COR-L47 (cell line): ENCODE measurements at regions not wholly inside any gene's neighbourhood (a gene's known extent, or its start where the extent isn't known, plus 50 kb on each side); places are given as distances from the start of the nearest gene placed in this dataset.

Experiments used
- DNase-seq: peaks from one replicate; lab custom pipeline; 2025; lab: John Stamatoyannopoulos, UW

- no peak for DNase-seq
Observed at GRCh38 chr2:39537150-39537549, 100.1 kb upstream of the MAP4K3 start.

- DNase-seq, result no peak
Observed at GRCh38 chr2:39538718-39539117, 101.6 kb upstream of the MAP4K3 start.

GRCh38 chr2:39540414-39540813 is 103.3 kb upstream of the MAP4K3 start:
- DNase-seq, result no peak

- no peak for DNase-seq
Observed at GRCh38 chr2:39541011-39541930, 104.2 kb upstream of the MAP4K3 start.

DNA sequence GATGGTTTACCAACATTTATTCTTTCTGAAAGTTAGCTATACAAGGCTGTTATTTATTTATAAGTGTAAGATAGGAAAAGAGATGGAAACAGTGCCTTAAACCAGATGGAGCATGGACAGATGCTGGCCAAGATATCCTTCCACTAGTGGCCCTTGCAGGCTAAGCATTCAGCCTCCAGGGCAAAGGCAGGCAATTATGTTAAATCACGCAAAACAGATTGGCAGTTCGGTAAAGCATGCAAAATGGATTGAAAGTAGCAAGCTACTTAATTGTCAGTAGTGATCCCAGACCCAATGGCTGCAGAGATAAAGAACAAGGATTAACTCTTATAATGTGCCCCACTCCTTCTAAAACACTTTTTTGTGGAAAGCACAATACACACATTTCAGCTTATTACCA is 105.4 kb upstream of the MAP4K3 start:
- no peak for DNase-seq

- no peak for DNase-seq
Observed at GRCh38 chr2:39545957-39546356, 108.9 kb upstream of the MAP4K3 start.

DNA sequence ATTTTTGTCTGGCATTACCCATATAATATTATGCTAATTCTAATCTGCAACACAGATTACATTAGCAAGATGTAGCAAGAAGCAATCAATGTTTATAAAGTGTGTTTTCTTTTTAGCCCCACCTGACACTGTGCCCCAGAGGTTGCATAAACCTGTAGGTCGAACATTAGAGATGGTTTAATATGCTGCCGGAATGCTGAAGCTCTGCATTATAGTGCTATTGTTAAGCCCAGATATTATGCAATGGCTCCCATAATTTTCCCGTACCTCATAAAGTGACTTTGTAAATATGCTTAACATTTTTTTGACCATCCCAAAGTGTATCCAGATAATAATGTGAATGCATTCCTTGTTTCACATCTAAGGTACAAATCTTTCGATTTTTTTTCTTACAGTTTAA is 109.3 kb upstream of the MAP4K3 start:
- DNase-seq, result no peak

- no peak for DNase-seq
Observed at GRCh38 chr2:39546937-39547336, 109.9 kb upstream of the MAP4K3 start.

DNA sequence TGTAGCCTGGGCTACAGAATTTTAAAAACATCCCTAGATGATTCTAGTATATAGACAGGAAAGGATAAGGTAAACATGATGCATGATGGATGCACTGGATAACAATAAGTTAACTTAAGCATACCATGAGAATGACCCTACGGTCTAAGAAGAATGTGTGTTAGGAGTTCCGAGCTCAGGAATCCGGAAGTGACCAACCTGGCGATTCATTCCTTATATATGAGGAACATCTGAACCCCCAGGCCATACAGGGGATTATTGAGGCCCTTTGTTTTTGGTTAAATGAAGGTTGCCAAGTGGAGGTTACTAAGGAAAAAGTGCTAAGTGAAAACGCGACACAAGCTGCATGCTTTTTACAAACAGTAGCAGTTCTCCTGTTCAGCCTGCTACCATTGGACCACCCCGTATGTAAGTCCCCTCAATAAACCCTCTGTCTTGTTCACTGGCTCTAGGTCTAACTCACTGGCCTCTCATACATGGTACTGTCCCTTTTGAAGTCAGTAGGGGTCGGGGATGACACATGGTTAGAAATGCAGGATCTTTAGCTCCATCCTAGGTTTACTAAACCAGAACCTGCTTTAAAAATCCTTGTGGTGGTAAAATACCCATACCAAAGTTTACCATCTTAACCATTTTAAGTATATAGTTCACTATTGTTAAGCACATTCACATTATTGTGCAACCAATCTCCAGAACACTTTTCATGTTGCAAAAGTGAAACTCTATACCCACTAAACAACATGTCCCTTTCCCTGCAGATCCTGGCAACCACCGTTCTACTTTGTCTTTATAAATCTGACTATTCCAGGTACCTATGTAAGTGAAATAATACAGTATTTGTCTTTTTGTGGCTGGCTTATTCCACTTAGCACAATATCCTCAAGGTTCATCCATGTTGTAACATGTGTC is 111.0 kb upstream of the MAP4K3 start:
- DNase-seq, result no peak

GRCh38 chr2:39549000-39549399 is 111.9 kb upstream of the MAP4K3 start:
- no peak for DNase-seq

DNA sequence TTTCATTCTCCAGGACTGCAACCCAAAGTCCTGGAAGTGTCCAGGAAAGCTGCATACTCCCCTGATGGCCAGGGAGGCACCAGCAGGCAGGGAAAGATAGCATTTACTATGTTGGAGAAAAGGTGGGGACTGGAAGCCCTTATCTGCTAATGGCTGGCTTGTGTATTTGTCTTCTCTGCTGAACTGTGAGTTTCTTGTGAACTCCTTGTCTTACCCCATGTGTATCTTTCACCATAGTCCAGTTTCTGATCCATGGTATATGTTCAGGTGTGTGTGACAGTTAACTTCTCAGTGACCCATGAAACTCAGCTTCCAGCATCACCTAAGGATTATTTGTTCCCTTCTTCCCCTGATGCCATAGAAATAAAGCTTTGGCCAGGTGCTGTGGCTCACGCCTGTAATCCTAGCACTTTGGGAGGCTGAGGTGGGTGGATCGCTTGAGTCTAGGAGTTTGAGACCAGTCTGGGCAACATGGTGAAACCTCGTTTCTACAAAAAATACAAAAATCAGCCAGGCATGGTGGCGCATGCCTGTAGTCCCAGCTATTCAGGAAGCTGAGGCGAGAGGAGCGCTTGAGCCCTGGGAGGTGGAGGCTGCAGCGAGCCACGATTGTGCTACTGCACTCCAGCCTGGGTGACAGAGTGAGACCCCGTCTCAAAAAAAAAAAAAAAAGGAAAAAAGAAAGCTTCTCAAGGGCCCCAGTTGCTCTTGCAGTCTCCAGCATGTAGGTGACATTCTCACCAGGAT is 112.8 kb upstream of the MAP4K3 start:
- no peak for DNase-seq

GRCh38 chr2:39550701-39551285 is 113.7 kb upstream of the MAP4K3 start:
- no peak for DNase-seq

- DNase-seq, result no peak
Observed at GRCh38 chr2:39558906-39559305, 106.8 kb upstream of the TMEM178A start.

DNA sequence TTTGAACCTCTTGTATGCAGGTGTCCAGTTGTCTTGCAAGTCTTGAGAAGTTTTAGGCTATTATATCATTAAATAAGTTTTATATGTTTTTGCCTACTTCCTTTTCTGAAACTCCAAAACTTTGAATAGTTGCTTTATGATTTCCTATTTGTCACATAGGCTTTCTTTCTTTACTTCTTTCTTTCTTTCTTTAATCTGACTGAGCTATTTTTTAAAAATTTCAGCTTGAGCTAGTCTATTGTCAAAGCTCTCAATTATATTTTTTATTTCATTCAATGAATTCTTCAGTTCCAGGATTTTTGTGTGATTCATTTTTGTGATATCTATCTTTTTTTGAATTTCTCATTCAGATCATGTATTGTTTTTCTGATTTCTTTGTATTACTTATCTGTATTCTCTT is 102.1 kb upstream of the TMEM178A start:
- DNase-seq, result no peak

GRCh38 chr2:39567507-39567906 is 98.2 kb upstream of the TMEM178A start:
- DNase-seq, result no peak

- no peak for DNase-seq
Observed at GRCh38 chr2:39568116-39568515, 97.6 kb upstream of the TMEM178A start.

- DNase-seq, result no peak
Observed at GRCh38 chr2:39568561-39569006, 97.1 kb upstream of the TMEM178A start.

DNA sequence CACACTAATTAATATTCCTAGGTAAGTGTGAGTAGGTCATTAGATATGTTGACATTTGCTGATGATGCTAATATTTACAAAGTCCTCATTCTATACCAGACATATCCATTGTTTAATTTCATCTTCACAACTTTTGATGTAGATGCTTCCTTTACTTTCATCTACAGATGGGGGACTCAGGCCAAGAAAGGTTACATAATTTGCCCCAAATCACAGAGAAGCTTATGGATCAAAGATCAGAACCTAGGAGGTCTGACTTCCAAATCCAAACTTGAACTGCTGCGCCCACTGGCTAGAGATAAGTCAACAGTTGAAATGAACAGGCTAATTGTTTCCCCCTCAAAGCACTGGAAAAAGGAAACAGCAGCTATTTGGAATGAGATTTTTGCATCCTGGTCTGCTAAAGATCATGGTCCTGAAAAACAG is 95.6 kb upstream of the TMEM178A start:
- no peak for DNase-seq

DNA sequence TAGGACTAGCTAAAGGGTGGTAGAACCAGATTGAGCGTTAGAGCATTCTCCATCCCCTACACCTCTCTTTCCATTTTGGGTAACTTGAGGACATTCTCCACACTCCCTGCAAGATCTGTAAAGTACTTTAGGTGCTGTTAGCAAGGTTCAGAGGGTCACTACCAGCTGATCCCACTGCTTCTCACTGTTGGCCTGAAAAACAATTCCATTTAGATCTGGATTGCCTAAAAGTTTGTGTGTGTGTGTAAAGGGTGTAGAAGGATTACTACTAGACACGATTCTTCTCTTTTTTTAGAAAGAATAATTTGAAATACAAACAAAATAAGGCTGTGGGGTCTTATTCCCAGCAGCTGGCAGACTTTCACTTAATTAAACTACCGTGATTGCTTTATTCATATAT is 95.1 kb upstream of the TMEM178A start:
- DNase-seq, result no peak

GRCh38 chr2:39571111-39571731 is 94.5 kb upstream of the TMEM178A start:
- DNase-seq, result no peak

- DNase-seq, result no peak
Observed at GRCh38 chr2:39573276-39573675, 92.4 kb upstream of the TMEM178A start.
